ENCODE measurements at regions not wholly inside any gene's neighbourhood (a gene's known extent, or its start where the extent isn't known, plus 50 kb on each side); places are given as distances from the start of the nearest gene placed in this dataset.

DNA sequence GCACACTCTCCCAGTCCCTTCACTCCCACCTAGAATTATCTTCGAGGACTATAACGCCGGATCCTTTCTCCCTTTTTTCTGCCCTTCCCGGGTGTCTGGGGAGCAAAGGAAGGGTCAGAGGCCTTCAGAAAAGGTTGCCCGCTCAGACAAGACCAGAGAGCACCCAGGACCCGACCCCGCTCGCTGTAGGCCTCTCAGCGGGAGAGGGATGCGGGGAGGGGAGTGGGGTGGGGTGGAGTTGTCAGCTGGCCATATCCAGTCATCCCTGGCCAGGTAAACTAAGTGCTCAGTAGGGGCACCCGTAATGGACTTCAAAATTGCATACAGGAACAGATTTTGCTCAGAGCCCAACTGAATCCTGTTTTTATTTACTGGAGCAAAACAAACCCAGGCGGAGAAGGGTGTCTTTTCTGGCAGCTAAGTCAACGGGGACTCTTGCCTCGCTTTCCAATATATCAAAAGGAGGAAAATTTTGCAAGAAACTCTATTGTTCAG lies 65.0 kb downstream of the NOL4 start:
- no peak for DNase-seq

DNA sequence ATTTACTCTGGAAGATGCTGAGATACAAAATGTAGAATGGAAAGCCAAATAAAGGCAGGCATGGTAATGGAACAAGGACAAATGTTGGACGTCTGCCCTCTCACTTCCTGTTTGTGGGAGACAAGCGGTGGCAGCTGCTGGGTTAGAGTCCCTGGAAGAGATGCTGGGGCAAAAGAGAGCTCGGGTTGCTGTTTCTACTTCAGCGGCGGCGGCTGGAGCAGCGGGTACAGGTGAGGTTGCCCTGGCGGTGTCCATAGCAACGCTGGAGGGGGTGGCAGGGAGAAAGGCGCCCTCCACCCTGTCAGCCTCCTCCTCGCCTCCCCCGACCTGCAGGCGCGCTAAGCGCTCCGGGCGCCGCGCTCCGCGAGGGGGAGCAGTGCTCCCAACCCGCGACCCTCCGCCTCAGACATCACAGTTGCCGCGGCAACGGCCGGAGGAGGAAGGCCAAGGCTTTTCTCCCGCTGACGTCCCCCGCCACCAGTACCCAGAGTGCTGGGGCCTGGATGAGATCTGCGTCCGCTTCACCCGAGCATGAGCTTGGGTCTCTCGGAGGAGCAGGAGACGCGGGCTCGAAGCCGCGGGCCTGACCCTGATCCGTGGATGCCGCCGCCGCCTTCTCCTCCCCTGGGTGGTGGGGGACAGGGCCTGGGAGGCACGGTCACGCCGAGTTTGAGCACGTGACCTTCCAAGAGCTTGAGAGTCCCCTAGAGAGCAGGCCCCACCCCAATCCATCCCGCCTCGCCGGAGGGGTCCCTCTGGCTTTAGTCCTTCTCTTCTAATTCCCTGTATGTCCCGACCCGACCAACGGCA lies 65.6 kb downstream of the NOL4 start:
- DNase-seq, result no peak

- peak; percentile 48 to 51 for DNase-seq
These were observed 71.0 kb downstream of the NOL4 start for GRCh38 chr18:34153711-34154110.

DNA sequence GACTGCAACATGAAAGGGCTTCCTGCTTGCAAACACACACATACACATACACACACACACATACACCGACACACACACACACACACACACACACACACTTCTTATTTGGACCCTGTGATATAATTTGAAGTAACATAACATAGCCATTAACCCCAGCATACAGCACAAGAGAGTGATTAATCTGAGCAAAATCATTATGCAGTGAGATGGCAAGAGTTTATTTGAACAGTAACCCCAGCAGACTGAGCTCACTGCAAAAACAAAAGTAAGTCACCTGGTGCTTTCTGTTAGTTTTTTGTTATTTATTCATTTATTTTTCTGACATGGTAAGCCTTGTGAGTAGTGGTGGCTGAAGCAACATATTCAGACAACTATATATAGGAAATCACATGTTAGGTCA lies 93.7 kb downstream of the NOL4 start:
- DNase-seq, result no peak

GRCh38 chr18:34128436-34128835 lies 96.3 kb downstream of the NOL4 start:
- DNase-seq, result no peak

DNA sequence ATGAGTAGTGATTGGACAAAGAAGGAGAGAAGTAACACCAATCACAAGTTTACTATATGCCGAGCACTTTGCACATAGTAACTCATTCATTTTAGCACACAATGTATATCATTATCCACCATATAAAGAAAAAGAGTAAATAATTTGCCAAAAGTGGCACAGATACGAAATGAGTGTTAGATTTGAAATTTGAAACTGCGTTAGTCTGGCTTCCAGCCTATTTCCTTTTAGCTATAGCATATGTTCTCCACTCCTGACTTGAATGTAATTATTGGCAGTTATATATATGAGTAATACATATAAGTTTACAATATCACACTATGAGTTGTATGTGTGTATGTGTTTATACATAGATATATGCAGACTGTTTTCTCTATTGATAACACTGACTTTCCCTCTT lies 98.6 kb downstream of the NOL4 start:
- DNase-seq, result no peak

DNA sequence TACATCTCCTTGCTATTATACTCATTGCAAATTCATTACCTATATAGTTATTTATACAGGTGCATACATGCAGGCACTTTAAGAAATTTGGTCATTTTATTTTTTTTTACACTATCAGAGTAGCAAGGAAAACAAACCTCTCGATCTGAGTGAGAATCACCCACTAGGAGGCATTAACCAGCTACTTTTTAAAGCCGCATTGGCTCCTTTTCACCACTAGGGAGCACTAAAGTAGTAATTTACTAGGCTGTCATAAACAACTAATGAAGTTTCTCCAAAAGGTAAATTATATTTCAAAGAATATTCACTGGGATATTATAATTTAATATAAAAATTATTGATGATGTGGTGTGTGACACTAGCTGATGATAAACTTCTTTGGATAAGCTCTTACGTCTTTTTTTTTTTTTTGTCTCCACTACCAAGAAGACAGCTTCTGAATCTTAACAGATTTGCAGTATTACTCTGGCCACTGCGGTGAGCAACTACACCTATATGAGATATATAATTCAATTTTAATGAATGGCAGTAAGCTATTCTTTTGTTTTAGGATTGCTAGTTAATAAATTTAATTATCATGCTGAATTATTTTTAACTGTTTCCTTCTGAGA lies 101.9 kb downstream of the NOL4 start:
- peak; percentile 67 to 85 for DNase-seq

DNA sequence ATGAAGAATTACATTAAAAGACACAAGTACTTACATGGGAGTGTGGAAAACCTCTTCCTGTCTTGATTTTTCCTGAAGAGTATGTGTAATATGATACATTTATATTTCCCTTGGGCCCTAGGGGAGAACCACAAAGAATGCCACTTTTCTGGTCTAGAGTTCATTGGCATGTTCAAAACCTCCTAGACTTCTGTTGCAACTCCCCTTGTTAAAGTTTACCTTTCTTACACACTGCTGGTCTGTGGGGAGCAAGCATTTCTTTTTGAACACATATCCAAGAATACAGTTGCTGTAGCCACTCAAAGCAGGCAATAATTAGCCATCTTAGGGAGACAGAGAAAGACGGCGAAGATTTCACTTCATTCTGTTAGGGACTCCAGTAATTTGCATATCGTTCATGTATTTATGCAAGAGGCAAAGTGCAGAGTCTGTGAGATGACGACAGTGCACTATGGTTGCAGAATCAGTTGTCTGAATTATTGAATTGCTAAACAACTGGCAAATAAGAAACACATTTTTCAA lies 103.5 kb downstream of the NOL4 start:
- peak in 1 of 2 experiments; percentile 7 for DNase-seq

DNA sequence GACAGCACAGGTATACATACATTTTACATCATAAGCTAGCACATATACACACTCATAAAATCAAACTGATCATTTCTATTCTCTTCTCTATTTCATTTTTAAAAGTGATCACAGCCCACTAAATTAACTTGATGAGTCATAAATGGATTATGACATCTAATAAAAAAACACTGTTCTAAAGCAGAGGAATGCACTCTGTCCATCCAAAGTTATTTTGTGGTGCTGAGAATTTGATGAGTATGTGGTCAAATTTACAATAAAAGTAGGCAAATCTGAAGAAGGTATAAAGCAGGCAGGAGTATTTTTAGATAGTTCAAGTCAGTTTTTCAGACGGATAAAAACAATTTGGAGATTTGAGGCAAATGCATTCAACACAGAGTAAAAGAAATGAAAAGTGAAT lies 104.4 kb downstream of the NOL4 start:
- DNase-seq, result no peak

DNA sequence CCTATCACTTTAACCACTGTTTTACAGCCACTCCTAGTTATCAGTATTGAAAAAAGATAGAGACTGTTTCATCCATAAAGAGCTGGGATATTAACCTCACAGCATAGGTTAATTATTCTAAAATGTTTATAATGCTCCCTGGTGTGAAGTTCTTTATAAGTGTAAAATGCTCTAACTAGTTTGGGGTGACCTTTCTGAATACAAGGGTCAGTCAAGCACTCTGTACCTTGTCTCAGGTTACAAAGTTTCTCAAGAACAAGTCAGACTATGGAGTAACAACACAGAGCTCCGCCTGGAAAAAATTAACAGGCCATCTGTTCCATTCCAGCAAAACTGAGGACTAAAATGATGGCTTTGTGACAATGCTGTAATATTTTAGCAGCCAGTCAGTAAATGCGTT lies 107.4 kb downstream of the NOL4 start:
- DNase-seq, result no peak

GRCh38 chr18:34115409-34116081 lies 109.2 kb downstream of the NOL4 start:
- no peak for DNase-seq

GRCh38 chr18:34114996-34115395 lies 109.7 kb downstream of the NOL4 start:
- no peak for DNase-seq

- no peak for DNase-seq
These were observed 116.5 kb downstream of the NOL4 start for GRCh38 chr18:34108206-34108605.

- no peak for DNase-seq
These were observed 126.6 kb downstream of the NOL4 start for GRCh38 chr18:34098109-34098508.

GRCh38 chr18:34097312-34097711 lies 127.4 kb downstream of the NOL4 start:
- no peak for DNase-seq

DNA sequence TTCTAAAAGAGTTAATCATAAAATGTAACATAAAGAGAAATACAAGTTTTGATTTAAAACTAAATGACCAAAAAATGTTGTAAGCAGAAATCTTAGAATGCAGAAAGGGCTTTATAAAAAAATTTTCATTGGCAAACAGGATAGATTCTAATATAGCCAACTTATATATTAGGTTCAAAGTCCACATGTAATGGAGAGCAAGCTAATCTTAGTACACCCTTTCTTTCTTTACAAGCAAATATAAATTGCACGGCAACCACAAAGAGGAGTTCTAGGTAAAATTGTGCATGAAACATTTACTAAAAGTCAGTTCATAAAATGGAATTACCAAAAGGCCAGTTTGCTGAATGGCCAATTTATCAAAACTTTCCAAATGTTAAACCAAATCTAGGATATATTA lies 130.6 kb downstream of the NOL4 start:
- DNase-seq, result no peak

GRCh38 chr18:34092796-34093195 lies 131.9 kb downstream of the NOL4 start:
- no peak for DNase-seq

DNA sequence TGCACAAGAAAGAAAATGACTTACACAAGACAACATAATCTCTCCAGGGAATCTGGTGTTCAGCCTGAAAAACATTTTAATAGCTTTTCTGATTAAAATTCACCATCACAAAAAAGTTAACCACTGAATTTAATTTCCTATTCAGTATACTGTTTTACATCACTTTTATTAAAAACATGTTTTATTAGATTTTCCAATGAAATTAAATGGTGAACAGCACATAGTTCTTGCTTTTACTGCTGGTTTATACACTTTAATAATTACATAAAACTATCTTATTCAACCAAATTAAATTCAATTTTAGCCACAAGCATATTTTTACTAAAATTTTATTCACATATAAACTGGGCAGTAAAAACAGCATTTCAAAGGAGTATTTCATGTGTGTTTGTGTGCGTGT lies 138.3 kb downstream of the NOL4 start:
- no peak for DNase-seq

- no peak for DNase-seq
These were observed 139.5 kb downstream of the NOL4 start for GRCh38 chr18:34085140-34085739.

- no peak for DNase-seq
These were observed 140.1 kb downstream of the NOL4 start for GRCh38 chr18:34084635-34085034.

GRCh38 chr18:34083910-34084535 lies 140.7 kb downstream of the NOL4 start:
- no peak for DNase-seq

GRCh38 chr18:34077599-34077998 lies 147.1 kb downstream of the NOL4 start:
- DNase-seq, result no peak

All from Kasumi-1 (cell line).